ENCODE measurements at regions not wholly inside any gene's neighbourhood (a gene's known extent, or its start where the extent isn't known, plus 50 kb on each side); places are given as distances from the start of the nearest gene placed in this dataset.
"Not testable (repeated sequence)": the region's sequence is repeated elsewhere in the genome, so short reads cannot be mapped to it uniquely, and the experiment has no call there.

DNA sequence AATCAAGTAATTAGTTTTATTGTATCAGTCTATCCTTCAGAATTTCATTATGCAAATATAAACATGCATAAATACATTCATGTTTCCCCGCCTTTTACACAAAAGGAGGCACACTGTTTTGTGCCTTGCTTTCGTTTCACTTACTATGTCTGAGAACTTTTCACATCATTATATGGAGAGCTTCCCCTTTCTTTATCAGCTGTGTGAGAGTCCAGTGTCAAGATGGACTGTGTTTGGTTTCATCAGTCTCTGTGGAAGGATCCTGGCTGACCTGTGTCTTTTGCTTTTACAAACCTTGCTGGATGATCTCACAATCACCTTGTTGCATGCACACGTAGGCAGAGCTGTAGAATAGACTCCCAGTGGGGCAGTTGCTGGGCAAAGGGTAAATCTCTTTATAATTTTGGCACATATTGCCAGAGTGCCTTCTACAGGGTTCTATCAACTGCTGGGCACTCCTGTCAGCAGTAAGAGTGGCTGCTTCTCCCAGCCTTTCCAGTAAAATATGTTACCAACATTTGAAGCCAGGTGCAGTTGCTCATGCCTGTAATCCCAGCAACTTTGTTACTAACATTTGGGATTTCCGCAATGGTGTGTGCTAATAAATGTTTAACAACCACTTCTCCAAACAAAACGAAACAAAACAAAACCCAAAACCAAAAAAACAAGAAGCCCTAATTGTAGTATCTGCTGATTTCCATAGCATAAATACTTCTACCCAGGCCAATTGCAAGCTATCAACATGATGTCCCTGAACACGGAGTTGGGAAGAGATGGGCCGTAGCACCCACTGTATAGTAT is 270.0 kb upstream of the PLGLB1 start:
- TF ChIP-seq, protein P1, sequence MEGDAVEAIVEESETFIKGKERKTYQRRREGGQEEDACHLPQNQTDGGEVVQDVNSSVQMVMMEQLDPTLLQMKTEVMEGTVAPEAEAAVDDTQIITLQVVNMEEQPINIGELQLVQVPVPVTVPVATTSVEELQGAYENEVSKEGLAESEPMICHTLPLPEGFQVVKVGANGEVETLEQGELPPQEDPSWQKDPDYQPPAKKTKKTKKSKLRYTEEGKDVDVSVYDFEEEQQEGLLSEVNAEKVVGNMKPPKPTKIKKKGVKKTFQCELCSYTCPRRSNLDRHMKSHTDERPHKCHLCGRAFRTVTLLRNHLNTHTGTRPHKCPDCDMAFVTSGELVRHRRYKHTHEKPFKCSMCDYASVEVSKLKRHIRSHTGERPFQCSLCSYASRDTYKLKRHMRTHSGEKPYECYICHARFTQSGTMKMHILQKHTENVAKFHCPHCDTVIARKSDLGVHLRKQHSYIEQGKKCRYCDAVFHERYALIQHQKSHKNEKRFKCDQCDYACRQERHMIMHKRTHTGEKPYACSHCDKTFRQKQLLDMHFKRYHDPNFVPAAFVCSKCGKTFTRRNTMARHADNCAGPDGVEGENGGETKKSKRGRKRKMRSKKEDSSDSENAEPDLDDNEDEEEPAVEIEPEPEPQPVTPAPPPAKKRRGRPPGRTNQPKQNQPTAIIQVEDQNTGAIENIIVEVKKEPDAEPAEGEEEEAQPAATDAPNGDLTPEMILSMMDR (IDR thresholded peaks at IDR 0.05) = not testable (repeated sequence)
- TF ChIP-seq POLR2A, POLR2AphosphoS5, EP300 (IDR thresholded peaks at IDR 0.05): not testable (repeated sequence)
